ENCODE measurements at regions not wholly inside any gene's neighbourhood (a gene's known extent, or its start where the extent isn't known, plus 50 kb on each side); places are given as distances from the start of the nearest gene placed in this dataset.

GRCh38 chr4:38230821-38231563, 270.8 kb downstream of the PTTG2 start:
- DNase-seq = no peak

- DNase-seq = no peak
These were observed 271.4 kb downstream of the PTTG2 start for GRCh38 chr4:38231626-38232025.

DNA sequence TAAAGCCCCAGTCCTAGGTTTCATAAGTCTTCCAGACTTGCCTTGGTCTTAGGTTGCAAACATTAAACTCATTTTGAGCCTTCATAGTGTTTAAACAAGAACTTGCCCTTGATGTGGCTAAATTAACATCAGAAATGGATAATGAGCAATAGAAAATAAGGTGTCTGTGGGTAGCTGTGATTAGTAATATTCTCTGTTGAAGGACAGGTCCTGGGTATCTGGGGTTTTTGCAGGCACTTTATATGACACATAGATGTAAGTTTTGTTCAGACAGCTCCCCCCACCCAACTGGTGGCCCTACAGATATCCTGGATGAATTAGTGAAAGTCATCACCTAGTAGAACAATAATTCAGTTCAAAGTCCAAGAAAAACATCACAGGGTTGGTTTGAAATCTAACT, 272.5 kb downstream of the PTTG2 start:
- DNase-seq = no peak

DNA sequence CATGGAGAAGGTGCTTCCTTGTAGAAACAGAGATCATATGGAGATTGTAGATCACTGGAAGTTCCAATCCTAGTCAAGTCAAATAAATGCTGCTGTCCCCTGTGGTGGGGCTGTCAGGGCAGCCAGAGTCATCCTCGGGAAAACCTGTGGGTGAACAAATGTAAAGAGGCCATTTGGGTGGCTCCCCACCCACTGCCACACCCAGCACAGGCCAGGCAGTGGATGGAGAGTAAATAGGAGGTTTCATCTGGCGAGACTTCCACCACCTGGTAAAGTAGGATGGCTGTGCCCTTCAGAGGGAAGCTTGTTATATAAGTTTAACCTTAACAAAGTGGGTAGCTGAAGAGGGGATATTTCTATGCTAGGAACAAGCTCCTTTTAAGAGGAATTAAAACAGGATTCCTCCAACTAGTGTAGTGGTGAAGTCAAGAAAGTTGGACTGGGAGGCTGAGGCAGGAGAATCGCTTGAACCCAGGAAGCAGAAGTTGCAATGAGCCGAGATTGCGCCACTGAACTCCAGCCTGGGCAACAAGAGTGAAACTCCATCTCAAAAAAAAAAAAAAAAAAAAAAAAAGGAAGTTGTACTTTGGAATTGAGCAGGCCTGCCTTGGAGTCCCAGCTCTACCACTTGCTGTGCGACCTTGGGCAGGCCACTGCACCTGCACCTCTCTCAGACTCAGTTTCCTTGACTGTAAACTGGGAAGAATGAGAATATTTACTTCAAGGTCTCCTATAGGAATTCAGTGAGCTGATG, 273.7 kb downstream of the PTTG2 start:
- no peak for DNase-seq

GRCh38 chr4:38235354-38235753, 275.2 kb downstream of the PTTG2 start:
- no peak for DNase-seq

GRCh38 chr4:38236003-38236402, 275.8 kb downstream of the PTTG2 start:
- DNase-seq = no peak

DNA sequence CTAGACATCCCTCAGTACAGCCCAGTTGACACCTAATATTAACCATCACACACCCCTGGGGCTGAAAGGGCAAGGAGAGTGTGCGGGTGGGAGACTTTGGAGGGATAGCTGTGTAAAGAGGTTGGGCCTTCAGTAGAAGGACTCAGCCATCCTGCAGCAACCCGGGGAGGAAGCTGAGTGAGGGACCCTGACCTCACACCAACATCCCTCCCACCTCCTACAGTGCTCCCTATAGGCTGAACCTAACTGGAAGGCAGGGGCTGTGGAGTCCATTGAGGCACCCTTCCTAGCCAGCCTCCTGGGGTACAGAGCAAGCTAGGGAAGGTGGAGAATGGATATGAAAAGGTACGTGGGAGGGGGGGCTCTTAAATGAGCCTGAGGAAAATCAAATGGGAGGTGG, 276.3 kb downstream of the PTTG2 start:
- DNase-seq = no peak

DNA sequence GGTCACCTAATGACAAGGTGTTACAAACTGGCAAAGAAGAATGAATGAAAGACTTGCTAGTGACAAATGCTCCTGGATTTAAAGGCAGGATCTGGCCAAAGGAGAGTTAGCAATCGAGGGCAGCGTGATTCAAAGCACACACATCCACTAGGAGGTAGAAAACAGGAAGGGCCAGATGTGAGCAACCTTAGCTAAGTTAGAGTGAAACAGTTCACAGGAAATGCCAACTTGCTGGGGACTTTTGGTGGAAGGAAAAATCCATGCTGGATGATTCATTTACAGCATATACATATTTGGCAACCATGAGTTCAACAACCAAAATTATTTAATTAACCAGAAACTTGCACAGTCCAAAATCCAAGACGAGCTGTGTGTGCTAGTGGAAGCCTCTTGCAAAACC, 276.9 kb downstream of the PTTG2 start:
- no peak for DNase-seq

GRCh38 chr4:38241541-38241940, 281.3 kb downstream of the PTTG2 start:
- DNase-seq = no peak

GRCh38 chr4:38242101-38242500, 281.9 kb downstream of the PTTG2 start:
- DNase-seq = no peak

DNA sequence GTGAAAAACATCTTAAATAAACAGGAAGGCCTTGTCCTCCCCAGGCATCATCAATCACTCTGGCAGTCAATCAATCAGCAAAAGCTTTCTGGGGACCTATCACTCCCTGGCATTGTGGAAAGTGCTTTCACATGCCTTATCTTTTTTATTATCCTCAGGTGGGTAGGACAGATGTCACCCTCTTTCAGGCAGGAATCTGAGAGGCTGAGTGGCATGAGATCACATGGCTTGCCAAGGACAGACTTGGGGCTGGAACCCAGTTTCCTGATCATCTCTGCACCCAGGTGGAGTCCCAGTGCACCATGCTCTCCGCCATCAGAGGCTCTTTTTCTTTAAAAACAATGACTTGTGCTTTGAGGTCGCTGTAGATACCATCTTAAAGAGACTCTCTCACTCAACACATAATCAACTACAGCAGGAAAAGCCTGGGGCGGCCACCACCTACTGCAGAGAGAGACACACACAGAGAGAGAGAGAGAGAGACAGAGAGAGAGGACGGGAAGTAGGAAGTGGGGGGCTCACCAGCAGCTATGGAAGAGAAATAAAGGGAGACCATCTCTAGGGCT, 282.7 kb downstream of the PTTG2 start:
- no peak for DNase-seq

- no peak for DNase-seq
These were observed 283.3 kb downstream of the PTTG2 start for GRCh38 chr4:38243388-38244053.

GRCh38 chr4:38254825-38255224, 294.6 kb downstream of the PTTG2 start:
- no peak for DNase-seq

DNA sequence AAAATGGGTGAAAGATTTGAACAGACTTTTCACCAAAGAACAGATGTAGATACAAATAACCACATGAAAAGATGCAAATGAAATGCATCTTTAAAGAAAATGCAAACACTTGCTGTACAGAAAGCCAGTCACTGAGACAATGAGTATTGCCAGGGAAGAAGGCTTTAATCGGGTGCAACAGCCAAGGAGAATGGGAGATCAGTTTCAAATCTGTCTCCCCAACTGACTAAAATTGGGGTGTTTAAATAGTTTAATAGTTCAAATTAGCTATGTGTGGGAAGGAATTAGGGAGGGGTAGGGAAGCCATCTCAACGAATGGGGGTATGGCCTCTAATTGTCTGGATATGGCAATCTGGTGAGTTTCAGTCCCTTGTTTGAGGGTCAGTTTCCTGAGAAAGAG, 295.4 kb downstream of the PTTG2 start:
- DNase-seq = no peak

- peak in 1 of 2 experiments; percentile 34 for DNase-seq
These were observed 306.4 kb downstream of the PTTG2 start for GRCh38 chr4:38266616-38267015.

DNA sequence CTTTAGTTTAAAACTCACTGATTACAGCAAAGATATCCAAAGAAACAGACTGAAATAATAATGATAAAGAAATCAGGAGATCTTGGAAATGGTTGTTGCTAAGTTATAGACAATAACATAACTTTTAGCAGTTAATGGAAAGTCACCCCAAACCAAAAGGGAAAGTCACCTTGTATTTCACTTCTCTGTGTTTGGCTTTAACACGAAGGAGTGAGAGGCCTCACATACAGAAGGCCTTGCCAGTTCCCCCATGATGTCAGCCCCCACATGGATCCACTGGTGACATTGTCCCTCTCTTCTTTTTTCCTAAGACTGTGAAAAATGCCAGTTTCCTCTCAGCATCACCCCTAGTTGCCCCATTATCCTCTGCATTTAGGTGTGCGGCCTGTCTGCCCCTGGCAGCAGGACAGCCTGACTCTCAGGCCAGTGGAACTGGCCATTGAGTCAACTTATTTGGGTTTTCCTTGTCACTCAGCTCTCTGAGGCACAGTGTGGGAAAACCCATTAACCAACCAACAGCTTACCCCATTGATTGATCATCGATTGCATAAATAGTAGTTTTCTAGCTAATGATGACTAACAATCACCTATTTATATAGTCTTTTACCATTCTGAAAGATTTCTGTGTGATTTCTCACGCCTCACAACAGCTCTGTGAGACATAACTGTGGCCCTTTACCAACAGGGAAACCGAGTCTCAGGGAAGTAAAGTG, 308.1 kb downstream of the PTTG2 start:
- no peak for DNase-seq

DNA sequence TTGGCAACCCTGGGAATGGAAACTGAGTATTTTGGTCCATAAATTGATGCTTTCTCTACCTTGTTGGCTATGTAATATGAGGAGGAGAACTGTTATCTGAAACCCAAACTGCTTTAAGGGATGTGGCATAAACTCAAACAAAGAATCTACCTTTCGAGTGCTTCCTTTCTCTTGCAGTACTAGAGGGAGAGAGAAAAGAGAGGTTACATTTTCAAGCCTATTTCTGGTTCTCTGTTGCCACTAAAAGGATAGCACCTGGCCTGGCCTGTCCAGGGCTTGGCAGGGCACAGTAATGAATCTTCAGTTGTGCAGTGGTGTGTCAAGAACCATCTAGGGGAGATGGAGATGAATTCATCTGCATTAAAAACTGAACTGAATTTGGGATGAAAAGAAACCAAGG, 308.6 kb downstream of the PTTG2 start:
- DNase-seq = no peak

GRCh38 chr4:38273407-38273806, 313.2 kb downstream of the PTTG2 start:
- no peak for DNase-seq

DNA sequence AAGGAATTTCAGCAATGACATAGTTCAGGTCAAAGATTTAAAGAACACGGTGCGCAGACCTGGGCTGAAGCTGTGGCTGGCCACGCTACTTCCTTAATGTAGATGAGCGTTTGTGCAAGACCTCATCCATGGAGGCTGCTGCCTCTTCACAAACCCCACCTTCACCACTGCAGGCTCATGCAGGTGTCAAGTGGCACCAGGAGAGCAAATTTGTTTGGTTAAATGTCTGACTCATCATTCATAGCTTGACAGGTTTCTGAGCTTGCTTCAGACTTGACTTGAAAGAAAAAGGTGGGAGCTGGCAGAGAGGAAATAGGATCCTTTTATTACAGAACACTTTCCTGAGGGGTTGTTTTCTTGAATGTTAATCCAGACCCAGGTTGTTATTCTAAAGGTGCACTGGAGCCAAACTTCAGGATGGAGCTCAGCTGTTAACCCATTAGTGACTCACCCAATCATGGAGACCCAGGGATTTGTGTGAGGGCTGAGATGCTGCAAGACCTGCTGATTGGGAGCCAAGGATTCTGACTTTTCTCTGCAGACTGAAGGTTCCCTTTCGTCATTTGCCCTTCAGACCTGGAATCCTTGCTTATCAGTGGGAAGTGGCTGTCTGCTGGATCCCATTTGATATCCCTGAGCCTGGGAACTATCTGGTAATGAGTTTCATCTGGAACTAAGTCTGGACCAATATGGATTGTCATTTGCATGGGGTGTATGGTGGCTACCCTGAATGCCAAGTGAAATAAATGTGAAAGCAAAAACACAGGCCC, 315.3 kb downstream of the PTTG2 start:
- DNase-seq = no peak

- no peak for DNase-seq
These were observed 318.1 kb downstream of the PTTG2 start for GRCh38 chr4:38278255-38278654.

DNA sequence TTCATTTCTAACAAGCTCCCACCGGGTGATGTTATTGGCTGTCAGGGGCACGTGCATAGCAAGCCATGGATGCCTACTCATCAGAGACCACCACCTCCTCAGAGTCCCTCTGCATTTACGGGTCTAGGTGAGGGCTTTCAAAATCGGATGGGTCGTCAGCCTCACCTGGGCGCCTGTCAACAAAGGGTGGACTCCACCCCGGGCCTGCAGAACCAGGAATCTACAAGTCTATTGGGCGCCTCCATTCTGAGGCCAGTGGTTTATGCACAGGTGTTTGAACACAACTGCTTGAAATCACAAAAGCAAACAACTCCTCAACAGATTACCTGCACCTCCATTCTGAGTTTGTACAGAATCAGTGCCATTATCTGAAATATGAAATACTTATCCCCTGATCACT, 318.9 kb downstream of the PTTG2 start:
- no peak for DNase-seq

DNA sequence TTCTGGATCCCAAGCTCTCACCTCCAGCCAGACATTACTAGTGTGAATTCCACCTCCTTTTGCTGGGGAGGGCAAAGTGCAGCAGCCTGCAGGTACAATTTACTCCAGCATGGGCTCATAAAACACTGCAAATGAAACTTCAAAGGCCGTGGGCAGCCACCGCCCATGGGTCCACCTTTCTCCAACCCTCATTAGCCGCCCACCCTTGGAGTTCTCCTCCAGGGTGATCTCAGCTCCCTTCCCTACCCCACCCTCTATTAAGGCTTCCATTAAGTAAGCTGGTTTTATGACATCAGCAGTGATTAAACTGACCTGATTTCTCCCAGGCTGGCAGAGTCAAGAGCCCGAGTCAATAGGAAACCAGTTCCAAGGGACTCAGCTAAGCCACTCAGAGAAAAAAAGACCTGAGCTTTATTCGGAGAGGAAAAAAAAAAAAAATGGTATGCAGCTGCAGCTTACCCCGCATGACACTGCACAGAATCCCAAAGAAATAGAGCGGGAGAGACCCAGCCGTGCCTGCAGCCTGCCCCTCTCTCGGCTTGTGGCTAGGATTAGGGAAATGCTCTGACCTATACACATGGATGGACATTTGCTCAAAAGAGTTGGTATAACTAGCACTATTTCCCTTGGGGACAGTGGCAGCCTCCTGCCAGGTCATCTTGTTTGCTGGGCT, 319.6 kb downstream of the PTTG2 start:
- no peak for DNase-seq

Measured in activated T-cell treated with anti-CD3 and anti-CD28 coated beads, Interleukin-2, amount 50 U/mL, for 48 hours (primary cell).